Neutrophil (primary cell): ENCODE measurements at regions not wholly inside any gene's neighbourhood (a gene's known extent, or its start where the extent isn't known, plus 50 kb on each side); places are given as distances from the start of the nearest gene placed in this dataset.
"Not testable (repeated sequence)": the region's sequence is repeated elsewhere in the genome, so short reads cannot be mapped to it uniquely, and the experiment has no call there.

Experiments used
- H3K27ac ChIP-seq: fragments of 200-600 bp; sonication (generic); 2 replicates; pipeline ENCODE4 v1.5.1; 2016; ENCODE audit warnings: mild to moderate bottlenecking, moderate library complexity
- H3K27me3 ChIP-seq: fragments of 200-600 bp; sonication (generic); 2 replicates; pipeline ENCODE4 v1.6.0; 2016; ENCODE audit warnings: mild to moderate bottlenecking
- H3K36me3 ChIP-seq: fragments of 200-600 bp; sonication (generic); 2 replicates; pipeline ENCODE4 v1.5.1; 2017
- H3K4me1 ChIP-seq, 2 experiments: fragments of 200-600 bp in 1 of 2; sonication (generic) in 1 of 2; 1 replicate in 1 of 2; 2 replicates in 1 of 2; pipeline versions ENCODE4 v1.5.1 to v1.6.1; 2013 to 2016; ENCODE audit warnings: low read depth in 1 of 2, low read length in 1 of 2, mild to moderate bottlenecking in 1 of 2, moderate library complexity in 1 of 2; ENCODE audit not compliant: control insufficient read depth in 1 of 2, insufficient read depth in 1 of 2
- H3K4me3 ChIP-seq, 2 experiments: fragments of 200-600 bp in 1 of 2; sonication (generic) in 1 of 2; 1 replicate in 1 of 2; 2 replicates in 1 of 2; pipeline ENCODE4 v1.5.1; 2013 to 2016; ENCODE audit warnings: low read depth in 1 of 2, low read length in 1 of 2, mild to moderate bottlenecking in 1 of 2, moderate library complexity in 1 of 2
- H3K9me3 ChIP-seq: fragments of 200-600 bp; sonication (generic); 2 replicates; pipeline ENCODE4 v1.5.1; 2016
- CTCF ChIP-seq: fragments of 200-600 bp; sonication (generic); IDR thresholded peaks from 2 replicates; pipeline ENCODE4 v1.5.1; 2016; ENCODE audit warnings: antibody characterized with exemption

- Histone ChIP-seq H3K4me1 (no peaks in the 10 kb centered on the region), H3K4me3 (no peak overlapping the region), H3K9me3 (no peaks in the 10 kb centered on the region), H3K27ac (no peak overlapping the region), H3K36me3 (no peaks in the 10 kb centered on the region), H3K27me3 (no peaks in the 10 kb centered on the region)
- no peak for TF ChIP-seq CTCF
Measured at GRCh38 chr4:106551724-106552123, 183.1 kb upstream of the GIMD1 start.

- Histone ChIP-seq H3K4me3 (no peak overlapping the region), H3K36me3 (no peaks in the 10 kb centered on the region)
- TF ChIP-seq CTCF, result no peak
Measured at GRCh38 chr4:106548446-106549044, 180.0 kb upstream of the GIMD1 start.

GRCh38 chr4:106546370-106546769 lies 177.8 kb upstream of the GIMD1 start:
- no peaks in the 10 kb centered on the region for H3K4me1 ChIP-seq
- no peak for TF ChIP-seq CTCF
- H3K27me3 ChIP-seq, result no peaks in the 10 kb centered on the region
- no peaks in the 10 kb centered on the region for H3K9me3 ChIP-seq
- no peak overlapping the region for H3K27ac ChIP-seq
- H3K4me3 ChIP-seq, result no peak overlapping the region
- H3K36me3 ChIP-seq, result no peaks in the 10 kb centered on the region

More at GRCh38 chr4:106548446-106549044, 180.0 kb upstream of the GIMD1 start:
- H3K9me3 ChIP-seq, result no peaks in the 10 kb centered on the region
- no peak overlapping the region for H3K27ac ChIP-seq
- no peaks in the 10 kb centered on the region for H3K4me1 ChIP-seq
- H3K27me3 ChIP-seq, result no peaks in the 10 kb centered on the region

GRCh38 chr4:106542609-106543008 lies 174.0 kb upstream of the GIMD1 start:
- H3K4me1 ChIP-seq, H3K4me3 ChIP-seq, H3K36me3 ChIP-seq, H3K27me3 ChIP-seq, H3K9me3 ChIP-seq, H3K27ac ChIP-seq: not testable (repeated sequence)

GRCh38 chr4:106541253-106541652 lies 172.7 kb upstream of the GIMD1 start:
- H3K27ac ChIP-seq, result no peak overlapping the region
- no peak overlapping the region for H3K4me3 ChIP-seq
- H3K27me3 ChIP-seq, result no peaks in the 10 kb centered on the region
- no peaks in the 10 kb centered on the region for H3K9me3 ChIP-seq
- H3K4me1 ChIP-seq, result no peaks in the 10 kb centered on the region
- H3K36me3 ChIP-seq, result no peaks in the 10 kb centered on the region
- TF ChIP-seq CTCF, result no peak

- no peaks in the 10 kb centered on the region for H3K36me3 ChIP-seq
- H3K27ac ChIP-seq, result no peak overlapping the region
- H3K4me3 ChIP-seq, result no peak overlapping the region
- no peaks in the 10 kb centered on the region for H3K9me3 ChIP-seq
- H3K4me1 ChIP-seq, result no peaks in the 10 kb centered on the region
- no peaks in the 10 kb centered on the region for H3K27me3 ChIP-seq
- TF ChIP-seq CTCF, result no peak
Measured at GRCh38 chr4:106530821-106531220, 162.2 kb upstream of the GIMD1 start.
